H1 (cell line): ENCODE measurements at regions not wholly inside any gene's neighbourhood (a gene's known extent, or its start where the extent isn't known, plus 50 kb on each side); places are given as distances from the start of the nearest gene placed in this dataset.

Source experiments
- CTCF ChIA-PET: fragments of 300-600 bp; sonication (Branson Sonifier 250); formaldehyde crosslinking; loops from one replicate; lab custom pipeline; 2021; ENCODE audit not compliant: partially characterized antibody; lab: Charles Lee
- POLR2A ChIA-PET: fragments of 300-600 bp; sonication (Branson Sonifier 250); formaldehyde crosslinking; loops from one replicate; lab custom pipeline; 2021; ENCODE audit warnings: inconsistent platforms; ENCODE audit not compliant: partially characterized antibody; lab: Charles Lee
- DNase-seq, 2 experiments: peaks; one replicate each; pipeline versions ENCODE4 v3.0.0 to v3.0.0-alpha.2; 2010 to 2022; ENCODE audit warnings: low spot score in 2 of 2, low read depth in 1 of 2, mixed read lengths in 1 of 2
- FAIRE-seq: peaks from 2 replicates; lab custom pipeline; 2011; peaks lifted over from hg19 to GRCh38; lab: Jason Lieb, UNC
- H2AFZ ChIP-seq: 2 replicates; pipeline ENCODE4 v1.8.1; 2012; ENCODE audit warnings: low read length, inconsistent platforms
- H2AK5ac ChIP-seq: 2 replicates; pipeline ENCODE4 v1.6.1; 2013; ENCODE audit warnings: low read depth, low read length
- H2BK120ac ChIP-seq: replicated peaks from 2 replicates; pipeline ENCODE3; 2013; ENCODE audit warnings: low read depth, low read length, inconsistent platforms
- H2BK12ac ChIP-seq: 2 replicates; pipeline ENCODE4 v1.6.1; 2013; ENCODE audit warnings: low read depth, low read length
- H2BK15ac ChIP-seq: 2 replicates; pipeline ENCODE4 v1.6.1; 2013; ENCODE audit warnings: low read length
- H2BK20ac ChIP-seq: 2 replicates; pipeline ENCODE4 v1.6.1; 2013; ENCODE audit warnings: low read length
- H2BK5ac ChIP-seq: 2 replicates; pipeline ENCODE4 v1.6.1; 2013; ENCODE audit warnings: low read depth, low read length
- H3K14ac ChIP-seq: 2 replicates; pipeline ENCODE4 v1.6.1; 2013; ENCODE audit warnings: inconsistent platforms; ENCODE audit not compliant: insufficient read length
- H3K18ac ChIP-seq: 2 replicates; pipeline ENCODE4 v1.6.1; 2013; ENCODE audit warnings: low read length; ENCODE audit errors: extremely low read depth
- H3K23ac ChIP-seq: 2 replicates; pipeline ENCODE4 v1.6.1; 2013; ENCODE audit warnings: inconsistent platforms; ENCODE audit not compliant: insufficient read length
- H3K23me2 ChIP-seq: 2 replicates; pipeline ENCODE4 v1.6.1; 2013; ENCODE audit warnings: low read depth, low read length
- H3K27ac ChIP-seq: 2 replicates; pipeline ENCODE4 v1.6.1; 2011; ENCODE audit warnings: low read depth, low read length, inconsistent platforms
- H3K27me3 ChIP-seq, 4 experiments: replicated peaks in 1 of 4; 1 replicate in 1 of 4; 2 replicates in 3 of 4; pipeline versions ENCODE4 v1.6.1 to v1.8.1; 2011 to 2013; ENCODE audit warnings: low read length in 3 of 4, mild to moderate bottlenecking in 3 of 4, inconsistent platforms in 2 of 4, mixed read lengths in 2 of 4, moderate library complexity in 1 of 4; ENCODE audit not compliant: control insufficient read depth in 3 of 4, insufficient read depth in 3 of 4; ENCODE audit errors: extremely low read depth in 1 of 4
- H3K36me3 ChIP-seq, 4 experiments: 2 replicates each; pipeline versions ENCODE4 v1.6.1 to v1.8.1; 2011 to 2013; ENCODE audit warnings: mild to moderate bottlenecking in 4 of 4, low read length in 3 of 4, moderate library complexity in 2 of 4, control low read depth in 1 of 4, inconsistent platforms in 1 of 4; ENCODE audit not compliant: insufficient read depth in 4 of 4, control insufficient read depth in 2 of 4
- H3K4ac ChIP-seq: replicated peaks from 2 replicates; pipeline ENCODE3; 2013; ENCODE audit warnings: low read length, low read depth, mixed read lengths, inconsistent platforms; ENCODE audit not compliant: insufficient read length
- H3K4me1 ChIP-seq, 4 experiments: replicated peaks in 1 of 4; 1 replicate in 1 of 4; 2 replicates in 3 of 4; pipeline versions ENCODE4 v1.6.1 to v1.8.1; 2011 to 2013; ENCODE audit warnings: low read length in 3 of 4, inconsistent platforms in 2 of 4, mixed read lengths in 1 of 4; ENCODE audit not compliant: insufficient read depth in 4 of 4, control insufficient read depth in 3 of 4
- H3K4me2 ChIP-seq, 2 experiments: 2 replicates each; pipeline versions ENCODE4 v1.6.1 to v1.8.1; 2011 to 2013; ENCODE audit warnings: low read depth in 2 of 2, low read length in 2 of 2, control low read depth in 1 of 2, inconsistent platforms in 1 of 2, mild to moderate bottlenecking in 1 of 2; ENCODE audit not compliant: insufficient read depth in 1 of 2
- H3K4me3 ChIP-seq, 4 experiments: fragments of 200-600, 300-600 bp in 1 of 4; sonication (generic), shearing (Covaris generic), sonication (Bioruptor Twin) in 1 of 4; 2 replicates each; pipeline versions ENCODE4 v1.5.1 to v1.8.1; 2011 to 2016; ENCODE audit warnings: low read length in 4 of 4, low read depth in 3 of 4, control low read depth in 2 of 4, inconsistent platforms in 2 of 4, mild to moderate bottlenecking in 2 of 4, mixed read lengths in 1 of 4, moderate library complexity in 1 of 4; ENCODE audit not compliant: insufficient read depth in 2 of 4; ENCODE audit errors: extremely low read depth in 1 of 4
- H3K56ac ChIP-seq: replicated peaks from 2 replicates; pipeline ENCODE3; 2013; ENCODE audit warnings: low read depth, mild to moderate bottlenecking, mixed read lengths, low read length, inconsistent platforms; ENCODE audit not compliant: insufficient read length
- H3K79me1 ChIP-seq: 2 replicates; pipeline ENCODE4 v1.6.1; 2013; ENCODE audit warnings: low read depth, low read length, control low read depth
- H3K79me2 ChIP-seq, 2 experiments: 2 replicates each; pipeline versions ENCODE4 v1.6.1 to v1.8.1; 2012 to 2013; ENCODE audit warnings: low read length in 2 of 2, mild to moderate bottlenecking in 2 of 2, inconsistent platforms in 1 of 2; ENCODE audit not compliant: insufficient read depth in 2 of 2, control insufficient read depth in 1 of 2
- H3K9ac ChIP-seq, 4 experiments: replicated peaks in 1 of 4; 1 replicate in 1 of 4; 2 replicates in 3 of 4; pipeline versions ENCODE4 v1.6.1 to v1.8.1; 2011 to 2013; ENCODE audit warnings: low read depth in 3 of 4, low read length in 3 of 4, control low read depth in 2 of 4, mild to moderate bottlenecking in 2 of 4, moderate library complexity in 2 of 4, inconsistent platforms in 1 of 4; ENCODE audit errors: extremely low read depth in 1 of 4
- H3K9me3 ChIP-seq, 2 experiments: 2 replicates each; pipeline versions ENCODE4 v1.6.1 to v1.8.1; 2012 to 2013; ENCODE audit warnings: mild to moderate bottlenecking in 2 of 2, moderate library complexity in 2 of 2, control low read depth in 1 of 2, inconsistent platforms in 1 of 2, low read depth in 1 of 2, low read length in 1 of 2, mixed read lengths in 1 of 2; ENCODE audit not compliant: insufficient read depth in 2 of 2
- H4K20me1 ChIP-seq, 2 experiments: replicated peaks in 1 of 2; 2 replicates each; pipeline versions ENCODE3 to v1.8.1; 2011 to 2013; ENCODE audit warnings: inconsistent platforms in 2 of 2, low read length in 2 of 2, mild to moderate bottlenecking in 1 of 2; ENCODE audit not compliant: insufficient read depth in 2 of 2, control insufficient read depth in 1 of 2
- H4K5ac ChIP-seq: 2 replicates; pipeline ENCODE4 v1.6.1; 2013; ENCODE audit warnings: low read length, low read depth, mixed read lengths, inconsistent platforms; ENCODE audit not compliant: insufficient read length
- H4K8ac ChIP-seq: 2 replicates; pipeline ENCODE4 v1.8.0; 2013; ENCODE audit warnings: mild to moderate bottlenecking, moderate library complexity, low read length, inconsistent platforms; ENCODE audit not compliant: insufficient read depth; ENCODE audit errors: extremely low read depth
- H4K91ac ChIP-seq: replicated peaks from 2 replicates; pipeline ENCODE3; 2013; ENCODE audit warnings: low read length, mixed read lengths, inconsistent platforms; ENCODE audit not compliant: insufficient read length
- ASH2L ChIP-seq: fragments of 200-600, 300-600 bp; sonication (generic); IDR thresholded peaks from one replicate; pipeline ENCODE4 v1.7.1; 2017; ENCODE audit warnings: low read length
- BCL11A ChIP-seq, 2 experiments: IDR thresholded peaks; one replicate each; pipeline ENCODE4 v1.6.1; 2011; ENCODE audit warnings: low read depth in 2 of 2, low read length in 2 of 2, mild to moderate bottlenecking in 2 of 2
- BRCA1 ChIP-seq: IDR thresholded peaks from 2 replicates; pipeline ENCODE4 v1.6.1; 2012; ENCODE audit warnings: low read depth, low read length, improper control_type of control experiment
- CHD1 ChIP-seq: IDR thresholded peaks from 2 replicates; pipeline ENCODE4 v1.6.1; 2012; ENCODE audit warnings: low read depth, low read length, improper control_type of control experiment
- EP300 ChIP-seq, 2 experiments: IDR thresholded peaks; 1 replicate in 1 of 2; 2 replicates in 1 of 2; pipeline ENCODE4 v1.6.1; 2011 to 2012; ENCODE audit warnings: low read depth in 2 of 2, low read length in 2 of 2, mild to moderate bottlenecking in 2 of 2, borderline replicate concordance in 1 of 2, inconsistent platforms in 1 of 2, moderate library complexity in 1 of 2
- JUN ChIP-seq: IDR thresholded peaks from 2 replicates; pipeline ENCODE4 v1.6.1; 2011; ENCODE audit warnings: low read depth, mild to moderate bottlenecking, improper control_type of control experiment, low read length
- KDM5A ChIP-seq: fragments of 200-600 bp; IDR thresholded peaks from 2 replicates; pipeline ENCODE4 v1.7.1; 2012; ENCODE audit warnings: mild to moderate bottlenecking, low read length, inconsistent platforms, mixed read lengths
- NRF1 ChIP-seq: IDR thresholded peaks from 2 replicates; pipeline ENCODE4 v1.6.1; 2011; ENCODE audit warnings: mild to moderate bottlenecking, low read depth, low read length, improper control_type of control experiment
- RAD21 ChIP-seq, 2 experiments: IDR thresholded peaks in 1 of 2; conservative IDR thresholded peaks in 1 of 2; 2 replicates each; pipeline ENCODE4 v1.6.1; 2011; ENCODE audit warnings: low read depth in 2 of 2, low read length in 2 of 2, improper control_type of control experiment in 1 of 2, inconsistent platforms in 1 of 2, mild to moderate bottlenecking in 1 of 2, moderate library complexity in 1 of 2
- SIX5 ChIP-seq: IDR thresholded peaks from 2 replicates; pipeline ENCODE4 v1.6.1; 2011; ENCODE audit warnings: mild to moderate bottlenecking, low read depth, low read length
- SRF ChIP-seq: IDR thresholded peaks from 2 replicates; pipeline ENCODE4 v1.6.1; 2011; ENCODE audit warnings: mild to moderate bottlenecking, low read depth, low read length, moderate library complexity
- TEAD4 ChIP-seq: IDR thresholded peaks from 2 replicates; pipeline ENCODE4 v1.6.1; 2012; ENCODE audit warnings: low read depth, low read length, inconsistent platforms, mixed read lengths
- USF2 ChIP-seq: IDR thresholded peaks from 2 replicates; pipeline ENCODE4 v1.6.1; 2011; ENCODE audit warnings: low read length, improper control_type of control experiment
- WGBS, 2 experiments: shearing (Covaris generic) in 1 of 2; methylation state at CpG; one replicate each; pipeline versions ENCODE4 v1.1.6 to v1.1.7; 2013 to 2015; ENCODE audit warnings: low lambda C conversion rate in 2 of 2, mixed read lengths in 2 of 2, inconsistent platforms in 1 of 2, low coverage in 1 of 2, missing lambda C conversion rate in 1 of 2; ENCODE audit not compliant: insufficient replicate concordance in 2 of 2, insufficient coverage in 1 of 2, insufficient read length in 1 of 2; ENCODE audit errors: extremely low coverage in 1 of 2, missing lambda C conversion rate in 1 of 2; 5-methylcytosine and 5-hydroxymethylcytosine counted together

- Histone ChIP-seq H3K79me2 (no peaks in the 10 kb centered on the region), H2BK20ac (no peak overlapping the region), H2AFZ (no peak overlapping the region), H3K27me3 (no peaks in the 10 kb centered on the region), H3K4ac (no peak overlapping the region), H4K91ac (no peak overlapping the region), H2BK120ac (no peak overlapping the region), H3K23me2 (no peaks in the 10 kb centered on the region), H3K4me3 (no peak overlapping the region), H3K23ac (no peak overlapping the region), H2BK5ac (no peak overlapping the region), H3K18ac (no peak overlapping the region), H3K56ac (no peak overlapping the region), H4K5ac (no peak overlapping the region), H4K8ac (no peak overlapping the region), H2AK5ac (no peak overlapping the region), H3K36me3 (no peaks in the 10 kb centered on the region), H3K14ac (no peak overlapping the region), H2BK12ac (no peak overlapping the region), H3K4me2 (no peak overlapping the region), H2BK15ac (no peak overlapping the region), H3K9ac (no peak overlapping the region), H3K9me3 (no peaks in the 10 kb centered on the region), H3K27ac (no peak overlapping the region), H3K79me1 (no peaks in the 10 kb centered on the region), H4K20me1 (no peaks in the 10 kb centered on the region), H3K4me1 (no peaks in the 10 kb centered on the region)
- ChIA-PET CTCF (interaction anchor here (0.7 kb wide), 1 partner anchor 15 kb away, joined by 3 read pairs; no protein-coding TSS in a partner anchor), POLR2A (no interaction called here)
- FAIRE-seq, result no peak
- DNase-seq, result no peak
- WGBS, 2 experiments, result 87% methylated on average over 2 of the region's 2 CpGs; no CpG with 5 or more reads in 1 of the 2 experiments
- TF ChIP-seq BRCA1 (no peak), SIX5 (no peak), SRF (no peak), KDM5A (no peak), TEAD4 (no peak), EP300 (IDR thresholded peaks at IDR 0.05; ENCODE audit: borderline replicate concordance in 1 of 2, low read depth in 2 of 2, low read length in 2 of 2) (no peak), RAD21 (IDR thresholded peaks at IDR 0.05 in 1 of 2, conservative IDR thresholded peaks at IDR 0.05 in 1 of 2; ENCODE audit: low read depth in 2 of 2, low read length in 2 of 2) (no peak), CHD1 (no peak), JUN (no peak), ASH2L (no peak), USF2 (no peak), NRF1 (no peak), BCL11A (IDR thresholded peaks at IDR 0.05; ENCODE audit: low read depth in 2 of 2, low read length in 2 of 2) (no peak)
These were observed 1159.5 kb downstream of the ADGRL3 start for GRCh38 chr4:62359441-62360155.
